Muscle layer of duodenum (tissue), 2 donors: ENCODE measurements at regions not wholly inside any gene's neighbourhood (a gene's known extent, or its start where the extent isn't known, plus 50 kb on each side); places are given as distances from the start of the nearest gene placed in this dataset.
A peak's percentile ranks its signal among the peaks of the same experiment; 100 is the strongest.

Source experiments
- H3K27ac ChIP-seq: one replicate; pipeline ENCODE4 v1.7.0; 2013; ENCODE audit warnings: mild to moderate bottlenecking, low read length
- H3K27me3 ChIP-seq: one replicate; pipeline ENCODE4 v1.7.0; 2013; ENCODE audit warnings: low read depth, mild to moderate bottlenecking, control low read depth, low read length
- H3K36me3 ChIP-seq, 2 donors: one replicate each; pipeline ENCODE4 v1.7.0; 2013; ENCODE audit warnings: low read length in 2 of 2, control low read depth in 1 of 2, mild to moderate bottlenecking in 1 of 2; ENCODE audit not compliant: insufficient read depth in 2 of 2, control insufficient read depth in 1 of 2
- H3K4me1 ChIP-seq, 2 donors: one replicate each; pipeline ENCODE4 v1.7.0; 2013; ENCODE audit warnings: low read length in 2 of 2, mild to moderate bottlenecking in 2 of 2, control low read depth in 1 of 2, moderate library complexity in 1 of 2; ENCODE audit not compliant: insufficient read depth in 2 of 2, control insufficient read depth in 1 of 2
- H3K4me3 ChIP-seq, 2 donors: one replicate each; pipeline ENCODE4 v1.7.0; 2013; ENCODE audit warnings: low read length in 2 of 2, low read depth in 1 of 2, mild to moderate bottlenecking in 1 of 2
- H3K9me3 ChIP-seq, 2 donors: one replicate each; pipeline ENCODE4 v1.7.0; 2013; ENCODE audit warnings: low read length in 2 of 2, control low read depth in 1 of 2, mild to moderate bottlenecking in 1 of 2; ENCODE audit not compliant: control insufficient read depth in 1 of 2
- donor health status: healthy.

- Histone ChIP-seq H3K9me3 (no peaks in the 10 kb centered on the region), H3K27me3 (no peaks in the 10 kb centered on the region), H3K4me3 (no peak overlapping the region), H3K27ac (no peak overlapping the region), H3K4me1 (peaks cover 0 to 4% of the 10 kb centered on the region in 2 donors), H3K36me3 (no peaks in the 10 kb centered on the region)
Measured at GRCh38 chr1:235008239-235008638, 120.4 kb downstream of the TOMM20 start.

DNA sequence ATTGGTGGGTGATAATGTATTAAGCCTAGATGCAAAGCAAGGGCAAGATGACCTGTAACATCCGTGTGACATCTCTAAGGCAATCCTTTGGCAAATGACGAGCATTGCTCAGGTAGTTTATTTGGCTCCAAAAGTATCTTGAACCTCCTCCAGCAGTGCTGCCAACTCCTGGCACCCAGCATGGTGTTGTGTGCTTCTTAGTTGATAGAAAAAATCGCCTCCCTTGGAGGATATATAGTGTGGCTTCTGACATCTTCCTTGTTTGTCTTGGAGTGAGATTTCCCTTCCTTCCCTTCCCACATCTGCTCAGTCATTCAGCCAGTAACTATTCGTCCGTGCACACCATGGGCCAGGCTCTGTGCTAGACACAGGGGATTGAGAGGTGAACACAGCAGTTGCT is 121.8 kb downstream of the TOMM20 start:
- H3K27ac ChIP-seq = no peak overlapping the region
- H3K9me3 ChIP-seq = no peaks in the 10 kb centered on the region
- H3K27me3 ChIP-seq = no peaks in the 10 kb centered on the region
- no peaks in the 10 kb centered on the region for H3K36me3 ChIP-seq
- no peak overlapping the region for H3K4me3 ChIP-seq
- H3K4me1 ChIP-seq = no peaks in the 10 kb centered on the region

- Histone ChIP-seq H3K27ac (no peak overlapping the region), H3K4me3 (no peak overlapping the region), H3K36me3 (no peaks in the 10 kb centered on the region), H3K9me3 (no peaks in the 10 kb centered on the region), H3K4me1 (peaks cover 0 to 3% of the 10 kb centered on the region in 2 donors), H3K27me3 (no peaks in the 10 kb centered on the region)
Measured at GRCh38 chr1:235006132-235006721, 122.4 kb downstream of the TOMM20 start.

DNA sequence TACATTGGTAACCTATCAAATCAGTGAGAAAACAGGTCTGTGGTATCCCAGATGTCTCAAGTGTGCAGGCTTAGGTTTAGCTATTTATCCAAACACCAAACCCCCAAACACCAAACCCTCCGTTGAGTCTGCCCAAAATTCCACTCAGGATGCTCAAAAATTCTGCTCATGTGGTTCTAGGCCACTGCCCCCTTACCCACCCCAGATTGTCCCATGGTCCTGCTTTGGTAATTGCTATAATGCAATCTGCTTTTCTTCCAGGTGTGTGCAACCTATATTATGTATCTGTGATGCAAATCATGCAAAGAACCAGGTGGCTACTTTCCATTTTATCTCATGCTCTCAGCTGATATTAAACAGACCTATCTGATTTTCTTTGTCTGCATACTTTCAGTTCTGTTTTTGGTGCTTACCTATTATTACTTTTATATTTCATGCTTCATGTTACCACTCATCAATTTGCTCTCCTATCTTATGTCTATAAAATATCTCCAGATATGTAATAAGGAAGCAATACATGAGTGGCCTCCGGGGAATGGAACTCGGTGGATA is 123.7 kb downstream of the TOMM20 start:
- H3K4me1 ChIP-seq = peaks cover 0 to 5% of the 10 kb centered on the region in 2 donors
- no peaks in the 10 kb centered on the region for H3K9me3 ChIP-seq
- H3K36me3 ChIP-seq = no peaks in the 10 kb centered on the region
- H3K27ac ChIP-seq = no peak overlapping the region
- H3K4me3 ChIP-seq = no peak overlapping the region
- H3K27me3 ChIP-seq = no peaks in the 10 kb centered on the region

GRCh38 chr1:235004276-235004675 is 124.4 kb downstream of the TOMM20 start:
- Histone ChIP-seq H3K4me1 (peaks cover 0 to 5% of the 10 kb centered on the region in 2 donors), H3K9me3 (no peaks in the 10 kb centered on the region), H3K36me3 (no peaks in the 10 kb centered on the region)

DNA sequence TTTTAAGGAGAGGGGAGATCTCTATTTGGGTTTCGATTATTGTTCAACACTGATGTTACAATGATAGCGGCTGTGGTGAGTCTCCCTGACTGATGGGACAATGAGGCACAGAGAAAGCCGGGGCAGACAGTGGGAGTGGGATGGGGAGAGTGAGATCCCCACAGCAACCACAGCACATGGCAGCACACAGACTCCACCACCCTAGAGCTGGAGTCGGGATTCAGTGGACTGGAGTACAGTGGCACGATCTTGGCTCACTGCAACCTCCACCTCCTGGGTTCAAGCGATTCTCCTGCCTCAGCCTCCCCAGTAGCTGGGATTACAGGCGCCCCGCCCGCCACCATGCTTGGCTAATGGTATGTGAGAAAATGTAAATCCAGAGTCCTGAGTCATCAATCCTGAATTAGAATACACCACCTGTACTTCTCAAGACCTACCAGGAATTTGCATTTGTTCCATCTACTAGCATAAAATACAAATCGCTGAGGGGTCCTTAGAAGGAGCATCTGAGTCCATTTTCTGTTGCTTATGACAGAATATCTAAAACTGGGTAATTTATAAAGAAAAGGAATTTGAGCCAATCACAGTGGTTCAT is 125.8 kb downstream of the TOMM20 start:
- Histone ChIP-seq H3K27ac (no peak overlapping the region), H3K4me3 (no peak overlapping the region), H3K9me3 (no peaks in the 10 kb centered on the region), H3K27me3 (no peaks in the 10 kb centered on the region), H3K36me3 (no peaks in the 10 kb centered on the region), H3K4me1 (peaks cover 7 to 12% of the 10 kb centered on the region in 2 donors)

More at GRCh38 chr1:235004276-235004675, 124.4 kb downstream of the TOMM20 start:
- Histone ChIP-seq H3K4me3 (no peak overlapping the region), H3K27me3 (no peaks in the 10 kb centered on the region), H3K27ac (no peak overlapping the region)

DNA sequence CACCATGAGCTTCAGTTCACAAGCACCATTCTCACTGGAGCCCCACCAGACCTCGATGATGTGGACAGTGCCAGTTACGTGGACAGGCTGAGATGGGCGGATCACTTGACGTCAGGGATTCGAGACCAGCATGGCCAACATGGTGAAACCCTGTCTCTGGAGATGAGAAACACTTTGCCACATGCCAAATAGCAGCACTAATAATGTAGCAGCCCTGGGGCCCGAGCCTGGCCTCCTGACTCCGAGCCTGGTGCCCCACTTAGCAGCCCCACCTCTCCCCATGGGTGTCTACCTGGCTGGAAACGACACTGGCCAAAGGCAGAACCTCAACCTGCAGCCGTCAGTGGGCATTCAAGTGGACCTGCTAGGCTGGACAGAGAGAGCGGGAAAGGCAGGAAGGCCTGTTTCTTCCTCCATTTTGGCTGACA is 129.1 kb downstream of the TOMM20 start:
- Histone ChIP-seq H3K4me3 (no peak overlapping the region), H3K27ac (peak overlapping the region; percentile 94), H3K36me3 (no peaks in the 10 kb centered on the region), H3K4me1 (peaks cover 12 to 17% of the 10 kb centered on the region in 2 donors), H3K9me3 (no peaks in the 10 kb centered on the region), H3K27me3 (no peaks in the 10 kb centered on the region)

- peak overlapping the region; percentile 2 to 8 for H3K4me3 ChIP-seq
- peak overlapping the region; percentile 94 for H3K27ac ChIP-seq
- H3K4me1 ChIP-seq = peaks cover 12 to 17% of the 10 kb centered on the region in 2 donors
- H3K27me3 ChIP-seq = no peaks in the 10 kb centered on the region
- H3K9me3 ChIP-seq = no peaks in the 10 kb centered on the region
- no peaks in the 10 kb centered on the region for H3K36me3 ChIP-seq
Measured at GRCh38 chr1:234997896-234998741, 130.5 kb downstream of the TOMM20 start.

DNA sequence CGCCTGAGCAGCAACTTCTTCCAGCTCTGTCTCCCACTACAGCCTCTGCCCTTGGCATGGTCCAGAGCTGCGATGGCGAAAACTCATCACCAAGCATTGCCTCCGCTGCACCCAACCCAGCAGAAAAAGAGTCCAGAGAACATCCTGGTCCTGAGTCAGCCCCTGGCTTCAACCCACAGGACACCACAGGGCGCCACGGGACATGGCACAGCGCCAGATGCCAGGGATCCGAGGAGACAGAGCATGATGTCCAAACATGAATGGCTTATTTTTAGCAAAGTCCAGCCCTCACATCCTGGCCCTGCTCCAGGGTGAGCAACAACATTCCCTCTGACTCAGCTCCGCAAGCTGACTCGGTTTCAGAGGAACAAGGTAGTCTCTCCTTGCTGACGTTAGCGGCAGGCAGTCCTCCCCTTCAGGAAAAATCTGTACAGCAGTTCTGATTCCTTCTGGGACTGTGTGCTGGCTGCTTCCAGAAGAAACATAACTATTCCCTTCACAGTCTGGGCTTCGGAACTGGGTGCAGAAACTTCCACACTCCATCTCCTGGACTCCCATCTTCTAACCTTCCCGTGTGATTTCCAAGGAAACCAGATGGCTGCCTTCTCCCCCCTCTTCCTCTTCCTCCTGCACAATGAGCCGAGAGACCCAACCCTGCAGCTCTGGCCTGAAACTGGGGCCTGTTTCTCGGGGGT is 131.3 kb downstream of the TOMM20 start:
- Histone ChIP-seq H3K36me3 (no peaks in the 10 kb centered on the region), H3K27ac (peak overlapping the region; percentile 94), H3K9me3 (no peaks in the 10 kb centered on the region), H3K4me1 (peaks cover 12 to 17% of the 10 kb centered on the region in 2 donors), H3K27me3 (no peaks in the 10 kb centered on the region), H3K4me3 (peak overlapping the region; percentile 8 to 41)

DNA sequence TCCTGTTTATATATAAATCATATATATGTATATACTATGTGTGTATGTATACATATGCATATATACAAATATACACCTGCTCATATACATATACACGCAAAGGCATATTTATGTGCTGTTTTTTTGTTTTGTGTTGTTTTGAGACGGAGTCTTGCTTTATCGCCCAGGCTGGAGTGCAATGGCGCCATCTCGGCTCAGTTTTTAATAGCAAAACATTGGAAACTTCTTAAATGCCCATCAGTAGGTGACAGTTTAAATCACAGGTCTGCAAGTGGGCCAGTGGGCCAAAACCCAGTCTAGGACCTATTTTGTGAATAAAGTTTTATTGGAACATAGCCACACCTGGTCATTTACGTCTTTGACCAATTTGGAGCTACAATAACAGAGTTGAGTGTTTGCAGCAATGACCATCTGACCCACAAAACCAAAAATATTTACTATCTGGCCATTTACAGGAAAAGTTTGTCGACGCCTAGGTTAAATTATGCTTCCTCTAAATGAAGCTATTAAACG is 132.3 kb downstream of the TOMM20 start:
- no peak overlapping the region for H3K4me3 ChIP-seq
- H3K27me3 ChIP-seq = no peaks in the 10 kb centered on the region
- no peaks in the 10 kb centered on the region for H3K9me3 ChIP-seq
- peaks cover 10 to 17% of the 10 kb centered on the region in 2 donors for H3K4me1 ChIP-seq
- no peaks in the 10 kb centered on the region for H3K36me3 ChIP-seq
- peak overlapping the region; percentile 94 for H3K27ac ChIP-seq
